ENCODE measurements at regions not wholly inside any gene's neighbourhood (a gene's known extent, or its start where the extent isn't known, plus 50 kb on each side); places are given as distances from the start of the nearest gene placed in this dataset.
"Not testable (repeated sequence)": the region's sequence is repeated elsewhere in the genome, so short reads cannot be mapped to it uniquely, and the experiment has no call there.

DNA sequence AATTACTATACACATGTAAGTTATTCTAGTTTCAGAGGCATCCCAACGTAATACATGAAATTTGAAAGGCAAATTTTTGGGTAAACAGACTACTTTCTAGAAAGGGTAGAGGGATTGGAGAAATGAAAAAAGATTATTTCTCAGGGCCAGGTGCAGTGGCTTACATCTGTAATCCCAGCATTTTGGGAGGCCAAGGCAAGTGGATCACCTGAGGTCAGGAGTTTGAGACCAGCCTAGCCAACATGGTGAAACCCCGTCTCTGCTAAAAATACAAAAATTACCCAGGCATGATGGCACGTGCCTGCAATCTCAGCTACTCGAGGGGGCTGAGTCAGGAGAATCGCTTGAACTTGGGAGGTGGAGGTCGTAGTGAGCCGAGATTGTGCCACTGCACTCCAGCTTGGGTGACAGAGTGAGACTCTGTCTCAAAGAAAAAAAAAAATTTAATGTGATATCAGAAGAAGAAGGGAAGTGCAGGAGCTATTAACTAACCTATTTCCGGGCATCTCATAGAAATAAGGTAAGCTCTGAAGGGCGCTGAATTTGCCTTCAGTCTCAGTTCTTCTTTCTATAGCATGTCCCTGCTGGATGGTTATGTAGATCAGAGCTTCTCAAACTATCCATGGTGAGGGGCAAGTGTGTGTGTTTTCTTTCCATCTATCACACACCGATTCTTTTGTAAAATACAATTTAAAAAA is 100.3 kb upstream of the MTHFD1L start:
- no peak for DNase-seq (ENCODE audit: low read depth in 1 of 2, low spot score in 1 of 2)

DNA sequence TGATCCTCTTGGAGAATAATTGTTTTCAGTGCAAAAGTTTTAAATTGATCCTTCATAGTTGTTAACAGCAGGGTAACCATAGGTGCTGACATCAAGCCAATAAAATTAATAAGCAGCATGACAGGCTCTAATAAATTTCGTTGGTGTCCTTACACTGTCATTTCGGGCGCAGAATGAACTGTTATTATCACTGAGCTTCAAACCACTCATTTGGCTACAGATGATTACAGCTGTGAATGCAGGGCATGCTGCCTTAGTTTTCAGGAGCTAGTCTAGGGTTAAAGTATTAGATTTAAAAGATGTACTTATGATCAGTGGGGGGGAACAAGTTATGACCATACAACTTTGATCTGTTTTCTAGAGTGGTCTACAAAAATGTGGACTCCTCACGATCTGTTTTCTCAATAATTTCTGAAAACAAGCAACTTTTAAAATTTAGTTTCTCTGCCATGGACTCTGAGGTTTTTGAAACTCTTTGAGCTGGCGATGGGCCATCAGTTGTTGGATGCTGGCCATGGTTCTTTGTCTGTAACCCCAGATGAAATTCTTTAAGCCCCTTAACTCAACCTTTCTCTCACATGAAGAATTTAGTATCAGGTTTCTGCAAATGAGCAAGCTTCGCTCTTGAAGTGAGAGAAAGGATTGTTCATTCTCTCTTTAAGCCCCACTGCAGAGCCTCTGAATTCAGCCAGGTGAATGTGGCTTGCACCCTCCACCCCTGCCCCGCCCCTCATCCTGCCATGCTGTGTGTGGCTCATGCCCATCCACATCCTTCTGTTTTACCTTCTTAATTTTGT is 99.1 kb upstream of the MTHFD1L start:
- DNase-seq (ENCODE audit: low read depth in 1 of 2, low spot score in 1 of 2), result no peak

DNA sequence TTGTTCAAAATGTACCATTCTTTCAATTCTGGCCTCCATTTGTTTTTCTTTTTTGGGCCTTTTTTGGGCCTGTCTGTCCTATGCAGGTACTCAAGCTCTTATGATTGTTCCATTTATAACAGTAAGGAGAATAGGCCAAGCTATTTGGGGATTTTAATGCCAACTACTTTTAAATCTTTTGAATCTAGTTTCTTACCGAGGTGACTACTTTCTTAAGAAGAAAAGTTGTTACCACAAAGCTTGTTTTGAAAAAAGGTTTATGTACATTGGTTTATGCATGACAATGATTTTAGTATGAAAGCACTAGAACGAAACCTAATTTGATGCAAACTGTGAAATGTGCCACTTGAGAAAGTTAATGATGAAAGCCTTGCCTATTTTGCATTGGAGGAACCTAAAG is 98.3 kb upstream of the MTHFD1L start:
- DNase-seq (ENCODE audit: low read depth in 1 of 2, low spot score in 1 of 2), result no peak

DNA sequence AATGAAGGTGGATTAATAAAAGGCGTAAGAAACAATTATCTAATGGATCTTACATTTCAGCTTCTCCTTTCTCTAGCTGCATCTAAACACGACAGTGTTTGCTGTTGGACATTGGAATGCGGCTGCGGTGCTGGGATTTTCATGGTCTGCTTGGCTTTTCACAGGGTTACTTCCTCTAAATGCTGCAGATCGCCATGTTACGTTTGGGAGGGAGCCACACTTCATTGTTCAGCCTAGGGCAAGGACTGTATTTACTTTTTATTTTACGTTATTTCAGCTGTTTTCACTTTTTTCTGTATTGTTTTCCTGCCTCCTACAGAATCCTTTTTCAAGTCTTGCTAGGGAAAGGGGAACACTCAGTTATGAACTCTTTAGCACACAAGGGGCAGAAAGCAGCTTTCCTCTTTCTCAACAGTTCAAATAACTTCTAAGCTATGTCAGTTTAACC is 97.9 kb upstream of the MTHFD1L start:
- DNase-seq (ENCODE audit: low read depth in 1 of 2, low spot score in 1 of 2), result no peak

DNA sequence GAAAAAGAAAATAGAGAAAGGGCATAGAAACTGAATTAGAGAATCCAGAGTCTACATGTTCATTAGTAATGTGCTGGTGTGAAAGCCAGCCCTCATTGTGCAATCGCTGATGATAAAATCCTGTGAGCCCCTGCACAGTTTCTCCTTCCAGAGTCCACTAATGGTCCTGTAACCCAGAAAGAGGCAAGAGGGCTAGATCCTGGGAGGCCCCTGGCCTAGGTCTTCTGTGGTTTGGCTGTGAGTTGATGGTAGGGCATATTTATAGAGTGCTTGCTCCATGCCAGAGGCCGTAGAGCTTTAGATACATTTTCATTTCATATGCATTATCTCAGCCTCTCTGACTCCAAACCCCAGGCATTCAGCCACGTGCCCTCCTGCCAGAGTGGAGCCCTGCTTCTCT is 94.9 kb upstream of the MTHFD1L start:
- DNase-seq (ENCODE audit: low read depth in 1 of 2, low spot score in 1 of 2), result no peak

DNA sequence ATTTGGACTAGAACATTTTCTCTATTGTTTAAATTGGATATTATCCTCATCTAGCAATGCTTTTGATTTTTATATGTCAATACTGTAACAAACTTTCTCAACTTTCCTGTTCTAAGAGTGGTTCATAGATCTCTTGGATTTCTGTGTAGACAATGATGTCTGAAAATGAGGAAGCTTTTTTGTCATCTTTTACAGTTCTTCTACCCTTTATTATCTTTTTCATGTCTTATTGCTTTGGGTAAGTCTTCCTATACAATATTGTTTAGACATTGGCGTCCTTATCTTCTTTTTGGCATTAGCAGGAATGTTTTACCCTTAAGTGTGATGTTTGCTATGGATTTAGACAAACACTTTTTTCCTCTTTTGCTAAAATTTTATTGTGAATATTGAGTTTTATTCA is 91.5 kb upstream of the MTHFD1L start:
- no peak for DNase-seq (ENCODE audit: low read depth in 1 of 2, low spot score in 1 of 2)

DNA sequence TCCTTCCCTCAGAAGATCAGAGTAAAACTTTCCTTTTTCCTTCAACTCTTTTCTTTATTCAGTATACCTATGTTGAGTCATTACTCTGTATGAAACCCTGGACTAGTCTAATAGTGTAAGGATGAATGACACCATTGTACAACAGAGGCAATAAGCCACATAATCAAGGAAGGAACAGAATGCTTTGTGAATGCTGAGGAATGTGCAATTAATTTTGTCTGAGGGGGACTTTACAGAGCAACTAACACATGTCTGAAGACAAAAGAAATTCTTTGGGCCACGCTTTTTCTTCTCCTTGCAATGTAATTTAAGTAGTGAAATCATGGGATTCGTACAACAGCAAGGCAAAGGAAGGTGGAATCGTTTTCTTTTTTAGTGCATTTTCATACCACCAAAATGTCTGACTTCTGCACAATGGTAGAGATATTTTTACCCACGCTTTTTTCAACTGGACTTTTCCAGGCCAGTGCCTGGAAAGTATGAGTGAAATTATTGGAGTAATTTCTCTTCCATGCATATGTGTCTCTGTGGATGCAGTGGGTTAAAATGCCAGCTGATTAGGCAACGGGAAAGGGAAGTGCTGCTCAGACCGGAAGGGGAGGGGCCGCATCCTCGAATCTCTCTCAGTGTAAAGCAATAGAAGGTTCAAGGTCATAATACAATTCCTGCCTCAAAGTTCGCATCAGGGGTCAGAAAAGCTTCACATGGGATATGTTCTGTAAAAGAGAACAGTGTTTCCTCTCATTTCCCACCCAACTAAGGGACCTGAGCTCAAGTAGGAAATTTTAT is 89.9 kb upstream of the MTHFD1L start:
- no peak for DNase-seq (ENCODE audit: low read depth in 1 of 2, low spot score in 1 of 2)

DNA sequence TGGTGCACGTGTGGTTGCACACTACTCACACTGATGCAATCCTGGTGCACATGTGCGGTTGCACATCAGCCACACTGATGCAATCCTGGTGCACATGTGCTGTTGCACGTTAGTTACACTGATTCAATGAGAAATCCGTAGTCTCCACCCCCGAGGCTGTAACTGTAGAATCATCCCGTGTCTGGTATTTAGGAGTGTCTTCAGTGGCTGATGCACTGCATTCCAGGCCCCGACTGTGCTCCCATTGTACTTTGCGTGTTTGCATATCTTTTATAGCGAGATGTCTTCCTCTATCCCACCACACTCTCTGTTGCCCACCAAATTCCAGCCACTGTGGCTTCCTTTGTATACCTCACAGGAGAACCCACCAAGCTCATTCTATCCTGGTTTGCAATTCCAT is 87.8 kb upstream of the MTHFD1L start:
- DNase-seq (ENCODE audit: low read depth in 1 of 2, low spot score in 1 of 2), result no peak

DNA sequence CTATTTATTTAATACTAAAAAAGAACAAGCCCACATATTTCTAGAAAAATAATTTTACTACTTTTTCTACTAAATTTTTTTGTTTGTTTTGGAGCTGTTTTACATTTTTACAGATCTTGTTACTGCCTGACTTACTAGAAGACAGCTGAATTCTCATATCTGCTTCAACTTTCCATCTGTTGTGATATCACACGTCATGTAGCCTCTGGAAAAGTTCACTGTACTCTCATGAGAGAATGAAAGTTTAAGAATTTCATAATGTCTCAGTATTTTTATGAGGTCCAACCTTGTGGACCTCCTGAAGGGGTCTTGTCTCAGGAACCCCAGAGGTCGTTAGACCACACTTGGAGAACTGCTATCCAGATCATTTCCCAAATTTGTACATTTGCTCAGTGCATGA is 81.7 kb upstream of the MTHFD1L start:
- no peak for DNase-seq (ENCODE audit: low read depth in 1 of 2, low spot score in 1 of 2)

DNA sequence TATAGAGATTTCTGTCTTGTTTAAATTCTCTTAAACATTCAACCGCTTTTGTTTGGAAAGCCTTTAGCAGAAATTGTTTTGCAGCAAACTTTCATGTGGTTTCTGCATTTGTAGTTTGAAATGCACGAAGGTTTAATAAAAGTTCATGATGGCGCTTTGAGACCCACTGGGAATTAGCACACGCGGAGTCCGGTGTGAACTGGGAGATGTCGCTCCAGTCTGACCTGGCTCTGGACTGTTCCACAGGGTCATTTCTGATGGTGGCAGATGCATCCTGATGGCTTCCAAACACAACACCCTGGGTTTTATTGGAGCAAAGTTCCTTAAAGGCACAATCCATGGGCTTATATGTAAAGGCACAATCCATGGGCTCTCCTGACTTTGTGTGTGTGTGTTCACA is 78.1 kb upstream of the MTHFD1L start:
- no peak for DNase-seq (ENCODE audit: low read depth in 1 of 2, low spot score in 1 of 2)

DNA sequence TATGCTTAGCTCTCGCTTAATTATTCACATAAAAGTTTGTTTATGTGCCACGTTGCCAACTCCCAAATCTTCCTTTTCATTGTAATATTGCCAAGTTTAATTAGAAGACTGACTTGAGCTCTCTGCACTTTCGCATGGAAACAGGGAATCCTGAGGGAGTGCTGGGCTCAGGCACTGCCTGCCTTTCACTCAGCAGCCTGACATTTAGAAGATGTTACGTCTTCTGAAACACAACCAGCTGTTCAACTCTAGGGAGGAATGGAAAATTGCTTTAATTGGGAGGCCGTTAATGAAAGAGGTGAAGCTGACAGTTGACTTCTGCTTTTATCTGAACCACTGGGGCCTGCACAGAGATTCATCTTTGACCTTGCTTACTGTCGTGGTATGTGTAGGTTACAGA is 77.4 kb upstream of the MTHFD1L start:
- no peak for DNase-seq (ENCODE audit: low read depth in 1 of 2, low spot score in 1 of 2)

DNA sequence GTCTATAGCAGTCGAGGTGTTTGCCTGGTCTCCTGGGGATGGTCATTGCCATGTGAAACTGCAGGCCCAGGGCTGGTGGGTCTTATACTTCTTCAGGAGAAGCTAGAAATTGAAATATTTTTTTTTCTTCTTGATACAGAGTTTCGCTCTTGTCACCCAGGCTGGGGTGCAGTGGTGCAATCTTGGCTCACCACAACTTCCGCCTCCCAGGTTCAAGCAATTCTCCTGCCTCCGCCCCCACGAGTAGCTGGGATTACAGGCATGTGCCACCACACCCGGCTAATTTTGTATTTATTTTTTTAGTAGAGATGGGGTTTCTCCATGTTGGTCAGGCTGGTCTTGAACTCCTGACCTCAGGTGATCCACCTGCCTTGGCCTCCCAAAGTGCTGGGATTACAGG is 75.6 kb upstream of the MTHFD1L start:
- not testable (repeated sequence) for DNase-seq (ENCODE audit: low read depth in 1 of 2, low spot score in 1 of 2)

DNA sequence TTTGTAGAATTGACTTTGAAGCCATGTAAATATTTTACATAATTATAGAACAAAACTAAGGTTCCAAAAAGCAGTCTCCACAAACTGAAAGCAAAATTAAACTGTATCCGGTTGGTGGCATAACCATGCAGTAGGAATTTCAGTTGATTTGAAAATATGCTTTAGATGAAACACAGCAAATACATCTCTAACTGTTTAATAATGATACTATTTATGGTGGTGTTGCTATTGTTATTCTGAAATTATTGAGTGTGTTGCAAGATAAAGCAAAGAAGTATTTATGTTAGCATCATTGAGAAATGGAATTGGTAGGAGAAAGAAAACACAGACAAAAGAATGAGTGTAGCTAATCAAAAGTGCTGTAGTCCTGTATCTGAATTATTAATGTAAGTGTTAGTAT is 73.8 kb upstream of the MTHFD1L start:
- no peak for DNase-seq (ENCODE audit: low read depth in 1 of 2, low spot score in 1 of 2)

DNA sequence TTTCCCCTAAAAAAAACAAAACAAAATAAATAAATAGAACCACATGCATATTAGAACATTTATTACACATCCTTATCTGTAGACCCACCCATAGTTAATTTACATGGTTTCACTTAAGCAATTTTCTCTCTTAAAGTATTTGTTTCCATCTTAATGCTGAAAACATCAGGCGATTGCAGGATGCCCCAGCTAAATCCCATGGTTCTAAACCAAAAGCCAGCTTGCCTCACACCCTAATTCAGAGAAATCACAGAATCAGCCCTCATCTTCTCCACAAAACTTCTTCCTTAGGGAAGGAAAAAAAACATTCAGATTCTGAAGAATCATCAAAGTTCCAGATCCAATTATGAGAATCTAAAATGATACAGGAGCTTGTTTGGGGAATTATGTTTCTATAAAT is 67.6 kb upstream of the MTHFD1L start:
- DNase-seq (ENCODE audit: low read depth in 1 of 2, low spot score in 1 of 2), result no peak

DNA sequence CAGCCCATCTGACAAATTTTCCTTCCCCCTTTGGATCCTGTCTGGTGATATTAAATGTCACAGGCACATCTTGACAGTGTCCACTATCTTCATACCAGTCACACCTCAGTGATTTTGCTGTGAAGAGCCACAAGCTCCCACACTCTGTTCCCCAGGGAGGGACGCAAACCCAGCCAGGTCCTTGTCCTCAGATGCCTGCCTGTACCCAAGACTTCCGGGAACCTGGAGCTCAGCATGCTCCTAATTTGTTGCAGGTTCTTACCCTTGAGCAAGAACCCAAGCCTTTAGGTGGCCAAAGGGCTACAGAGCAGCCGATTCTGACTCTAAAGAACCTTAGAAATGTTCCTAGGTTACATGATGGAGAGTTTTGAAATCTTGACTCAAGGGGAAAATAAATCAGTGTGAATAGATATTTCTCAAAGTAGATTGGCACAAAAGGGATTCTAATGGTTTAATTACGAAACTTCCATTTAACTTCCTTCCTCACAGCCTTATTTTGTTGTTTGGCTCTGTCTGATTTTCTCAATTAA is 66.2 kb upstream of the MTHFD1L start:
- no peak for DNase-seq (ENCODE audit: low read depth in 1 of 2, low spot score in 1 of 2)

DNA sequence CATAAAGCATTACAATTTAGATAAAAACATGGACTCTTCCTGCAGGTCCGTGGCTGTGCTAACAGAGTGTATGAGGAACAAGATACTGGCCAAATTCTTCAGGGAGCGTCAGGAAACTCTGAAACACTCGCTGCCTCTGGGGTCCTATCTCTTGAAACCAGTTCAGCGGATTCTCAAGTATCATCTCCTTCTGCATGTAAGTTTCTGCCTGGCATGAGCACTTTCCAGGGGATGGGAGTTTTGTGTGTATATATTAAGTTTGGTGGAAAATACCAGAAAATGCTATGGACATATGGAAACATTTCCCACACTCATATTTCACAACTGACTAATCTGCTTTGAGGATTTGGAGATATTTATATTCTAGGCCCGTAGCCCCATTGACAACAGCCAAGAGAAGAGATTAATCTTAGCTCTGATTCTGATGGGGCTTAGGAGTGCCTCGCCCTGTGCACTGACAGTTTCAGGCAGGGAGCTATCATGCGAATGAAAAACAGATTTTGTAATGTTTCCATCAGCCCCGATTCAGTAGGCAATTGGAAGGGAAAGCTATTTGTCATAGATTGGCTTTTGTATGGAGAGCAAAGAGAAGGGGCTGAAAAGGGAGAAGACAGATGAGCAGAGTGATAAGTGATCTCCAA is 64.7 kb upstream of the MTHFD1L start:
- no peak for DNase-seq (ENCODE audit: low read depth in 1 of 2, low spot score in 1 of 2)

DNA sequence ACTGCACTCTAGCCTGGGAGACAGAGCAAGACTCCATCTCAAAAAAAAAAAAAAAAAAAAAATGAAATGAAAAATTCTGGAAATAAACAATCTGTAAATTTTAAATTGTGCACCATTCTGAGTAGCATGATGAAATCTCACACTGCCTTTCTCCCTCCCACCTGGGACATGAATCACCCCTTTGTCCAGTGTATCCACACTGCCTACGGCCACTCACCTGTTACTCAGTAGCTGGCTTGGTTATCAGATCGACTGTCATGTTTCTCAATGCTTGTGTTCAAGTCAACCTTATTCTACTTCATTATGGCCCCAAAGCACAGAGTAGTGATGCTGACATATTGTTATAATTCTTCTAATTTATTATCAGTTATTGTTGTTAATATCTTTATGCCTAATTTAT is 58.7 kb upstream of the MTHFD1L start:
- no peak for DNase-seq (ENCODE audit: low read depth in 1 of 2, low spot score in 1 of 2)

DNA sequence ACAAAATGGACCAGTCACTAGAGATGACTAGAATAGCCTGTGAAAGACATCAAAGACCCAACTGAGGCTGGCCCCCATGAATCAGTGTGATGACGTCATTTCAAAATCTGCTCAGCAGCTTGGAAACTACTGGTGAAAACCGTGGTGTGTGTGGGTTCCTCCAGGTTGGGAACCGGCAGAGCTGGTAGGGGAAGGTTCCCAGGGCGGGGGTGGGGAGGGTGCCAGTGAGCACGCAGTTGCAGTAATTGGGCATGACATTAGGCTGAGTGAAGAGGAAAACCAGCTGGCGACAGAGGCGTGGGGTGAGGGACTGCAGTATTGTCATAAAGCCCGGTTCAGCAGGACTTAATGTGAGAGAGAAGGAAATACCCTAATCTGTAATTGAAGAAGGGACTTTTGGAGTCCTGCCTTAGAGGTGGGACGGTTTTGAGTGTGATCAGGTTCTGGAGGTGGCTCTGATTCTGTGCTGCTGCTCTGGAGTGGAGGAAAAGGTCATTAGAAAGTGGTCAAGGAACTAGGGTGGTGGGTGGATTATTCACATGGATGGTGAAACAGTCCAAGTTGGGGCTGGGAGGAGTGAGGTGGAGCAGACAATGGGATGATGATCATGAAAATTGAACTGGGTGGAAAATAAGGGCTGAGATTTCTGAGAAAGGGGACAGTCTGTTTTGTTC is 52.0 kb upstream of the MTHFD1L start:
- peak; percentile 9 to 14 for DNase-seq (ENCODE audit: low read depth in 1 of 2, low spot score in 1 of 2)

DNA sequence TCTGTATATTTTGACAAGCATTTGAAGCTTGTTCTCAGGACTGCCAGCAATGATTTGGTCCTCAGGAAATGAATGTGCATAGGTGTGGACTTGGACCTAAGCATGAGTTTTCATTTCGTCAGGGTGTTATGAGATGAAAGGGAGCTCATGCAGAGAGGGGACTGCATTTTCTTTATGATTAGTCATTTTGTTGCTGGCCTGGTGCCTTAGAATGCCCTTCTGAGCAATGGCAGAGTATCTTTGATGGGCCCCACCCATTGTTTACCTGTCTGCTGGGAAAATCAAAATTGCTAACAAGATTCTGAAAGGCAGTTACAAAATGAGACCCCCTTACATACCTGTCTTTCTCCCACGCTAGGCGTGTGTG is 51.5 kb upstream of the MTHFD1L start:
- DNase-seq (ENCODE audit: low read depth in 1 of 2, low spot score in 1 of 2), result no peak
